ENCODE measurements at regions not wholly inside any gene's neighbourhood (a gene's known extent, or its start where the extent isn't known, plus 50 kb on each side); places are given as distances from the start of the nearest gene placed in this dataset.

DNA sequence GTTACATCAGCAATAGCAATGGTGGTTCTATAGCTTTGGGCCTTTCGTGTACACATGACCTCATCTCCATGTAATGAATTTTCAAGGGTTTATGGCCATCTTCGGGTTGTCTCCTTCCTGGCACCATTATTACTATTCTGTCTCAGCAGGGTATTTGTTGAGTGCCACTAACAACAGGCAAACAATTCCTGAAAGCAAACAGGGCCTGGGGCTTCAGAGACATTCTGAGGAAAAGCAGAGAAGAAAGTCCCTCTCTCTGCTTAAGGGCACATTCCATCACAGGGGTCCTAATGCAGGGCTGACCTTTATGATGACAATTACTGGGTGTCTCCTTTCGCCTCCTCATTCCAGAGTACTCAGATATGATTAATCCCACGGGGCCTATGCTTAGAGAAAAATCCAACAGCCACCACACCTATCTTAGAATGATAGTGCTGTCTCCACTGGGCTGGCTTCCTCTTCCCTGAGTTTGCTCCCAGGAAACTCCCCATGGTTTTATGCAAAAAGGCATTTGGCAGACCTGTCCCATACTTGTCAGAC is 540.2 kb upstream of the ZNF462 start:
- no peak for TF ChIP-seq POLR2A (IDR thresholded peaks at IDR 0.05)
- TF ChIP-seq, protein P1, sequence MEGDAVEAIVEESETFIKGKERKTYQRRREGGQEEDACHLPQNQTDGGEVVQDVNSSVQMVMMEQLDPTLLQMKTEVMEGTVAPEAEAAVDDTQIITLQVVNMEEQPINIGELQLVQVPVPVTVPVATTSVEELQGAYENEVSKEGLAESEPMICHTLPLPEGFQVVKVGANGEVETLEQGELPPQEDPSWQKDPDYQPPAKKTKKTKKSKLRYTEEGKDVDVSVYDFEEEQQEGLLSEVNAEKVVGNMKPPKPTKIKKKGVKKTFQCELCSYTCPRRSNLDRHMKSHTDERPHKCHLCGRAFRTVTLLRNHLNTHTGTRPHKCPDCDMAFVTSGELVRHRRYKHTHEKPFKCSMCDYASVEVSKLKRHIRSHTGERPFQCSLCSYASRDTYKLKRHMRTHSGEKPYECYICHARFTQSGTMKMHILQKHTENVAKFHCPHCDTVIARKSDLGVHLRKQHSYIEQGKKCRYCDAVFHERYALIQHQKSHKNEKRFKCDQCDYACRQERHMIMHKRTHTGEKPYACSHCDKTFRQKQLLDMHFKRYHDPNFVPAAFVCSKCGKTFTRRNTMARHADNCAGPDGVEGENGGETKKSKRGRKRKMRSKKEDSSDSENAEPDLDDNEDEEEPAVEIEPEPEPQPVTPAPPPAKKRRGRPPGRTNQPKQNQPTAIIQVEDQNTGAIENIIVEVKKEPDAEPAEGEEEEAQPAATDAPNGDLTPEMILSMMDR (IDR thresholded peaks at IDR 0.05) = no peak
